Naive thymus-derived CD4-positive, alpha-beta T cell (primary cell): ENCODE measurements at regions not wholly inside any gene's neighbourhood (a gene's known extent, or its start where the extent isn't known, plus 50 kb on each side); places are given as distances from the start of the nearest gene placed in this dataset.

Source experiments
- ATAC-seq: fragments of 150-1000 bp; cut with Tn5 transposase; 2 replicates; pipeline ENCODE4 v1.10.0; 2021; ENCODE audit warnings: mild to moderate bottlenecking, moderate library complexity
- CTCF ChIA-PET: fragments of 350-600 bp; sonication (Branson Sonifier 250); formaldehyde crosslinking; loops from one replicate; lab custom pipeline; 2021; ENCODE audit warnings: antibody characterized with exemption; lab: Charles Lee
- POLR2A ChIA-PET: fragments of 350-600 bp; sonication (Branson Sonifier 250); formaldehyde crosslinking; loops from one replicate; lab custom pipeline; 2021; ENCODE audit warnings: antibody characterized with exemption, inconsistent platforms; lab: Charles Lee
- DNase-seq, 9 donors: peaks; one replicate each; pipeline versions ENCODE4 v3.0.0 to v3.0.0-alpha.2; 2020 to 2022; ENCODE audit warnings: mixed read lengths in 1 of 9
- H3K27ac ChIP-seq: one replicate; pipeline ENCODE4 v1.7.0; 2013; ENCODE audit warnings: mild to moderate bottlenecking, low read depth, low read length, moderate library complexity
- H3K27me3 ChIP-seq, 2 donors: one replicate each; pipeline ENCODE4 v1.7.0; 2013; ENCODE audit warnings: low read length in 2 of 2, mild to moderate bottlenecking in 2 of 2, moderate library complexity in 2 of 2; ENCODE audit not compliant: control insufficient read depth in 2 of 2, insufficient read depth in 2 of 2
- H3K36me3 ChIP-seq, 3 experiments: 1 replicate in 2 of 3; 2 replicates in 1 of 3; pipeline ENCODE4 v1.7.0; 2013; ENCODE audit warnings: low read length in 3 of 3, mild to moderate bottlenecking in 3 of 3, moderate library complexity in 1 of 3; ENCODE audit not compliant: insufficient read depth in 3 of 3, control insufficient read depth in 2 of 3
- H3K4me1 ChIP-seq, 2 donors: one replicate each; pipeline ENCODE4 v1.7.0; 2013; ENCODE audit warnings: low read length in 2 of 2, mild to moderate bottlenecking in 2 of 2, moderate library complexity in 1 of 2; ENCODE audit not compliant: control insufficient read depth in 2 of 2, insufficient read depth in 2 of 2
- H3K4me3 ChIP-seq: 2 replicates; pipeline ENCODE4 v1.7.0; 2013; ENCODE audit warnings: mild to moderate bottlenecking, low read length
- H3K9me3 ChIP-seq, 3 experiments: 1 replicate in 2 of 3; 2 replicates in 1 of 3; pipeline ENCODE4 v1.7.0; 2013; ENCODE audit warnings: low read length in 3 of 3; ENCODE audit not compliant: control insufficient read depth in 2 of 3
- H3K27ac Mint-ChIP-seq, 9 donors: one replicate each; pipeline ENCODE4 v1.8.0; 2020 to 2022; ENCODE audit warnings: mixed read lengths in 9 of 9, mild to moderate bottlenecking in 8 of 9, moderate library complexity in 5 of 9, inconsistent platforms in 2 of 9
- H3K27me3 Mint-ChIP-seq, 5 donors: one replicate each; pipeline ENCODE4 v1.8.0; 2021 to 2022; ENCODE audit warnings: mixed read lengths in 5 of 5, mild to moderate bottlenecking in 1 of 5
- H3K36me3 Mint-ChIP-seq, 5 donors: one replicate each; pipeline ENCODE4 v1.8.0; 2020 to 2022; ENCODE audit warnings: mixed read lengths in 5 of 5, mild to moderate bottlenecking in 3 of 5, inconsistent platforms in 1 of 5
- H3K4me1 Mint-ChIP-seq, 7 donors: one replicate each; pipeline ENCODE4 v1.8.0; 2020 to 2022; ENCODE audit warnings: mixed read lengths in 7 of 7, mild to moderate bottlenecking in 3 of 7, inconsistent platforms in 1 of 7
- H3K4me3 Mint-ChIP-seq, 10 donors: one replicate each; pipeline ENCODE4 v1.8.0; 2020 to 2022; ENCODE audit warnings: mild to moderate bottlenecking in 10 of 10, mixed read lengths in 10 of 10, moderate library complexity in 6 of 10, inconsistent platforms in 2 of 10
- H3K9me3 Mint-ChIP-seq, 11 donors: one replicate each; pipeline ENCODE4 v1.8.0; 2020 to 2022; ENCODE audit warnings: mixed read lengths in 11 of 11, mild to moderate bottlenecking in 4 of 11, inconsistent platforms in 1 of 11, moderate library complexity in 1 of 11
- intact Hi-C, 2 donors: fragments of 100-400 bp; cut with micrococcal nuclease; formaldehyde crosslinking; loops; one replicate each; pipeline ENCODE4 v1.15.1; 2023

DNA sequence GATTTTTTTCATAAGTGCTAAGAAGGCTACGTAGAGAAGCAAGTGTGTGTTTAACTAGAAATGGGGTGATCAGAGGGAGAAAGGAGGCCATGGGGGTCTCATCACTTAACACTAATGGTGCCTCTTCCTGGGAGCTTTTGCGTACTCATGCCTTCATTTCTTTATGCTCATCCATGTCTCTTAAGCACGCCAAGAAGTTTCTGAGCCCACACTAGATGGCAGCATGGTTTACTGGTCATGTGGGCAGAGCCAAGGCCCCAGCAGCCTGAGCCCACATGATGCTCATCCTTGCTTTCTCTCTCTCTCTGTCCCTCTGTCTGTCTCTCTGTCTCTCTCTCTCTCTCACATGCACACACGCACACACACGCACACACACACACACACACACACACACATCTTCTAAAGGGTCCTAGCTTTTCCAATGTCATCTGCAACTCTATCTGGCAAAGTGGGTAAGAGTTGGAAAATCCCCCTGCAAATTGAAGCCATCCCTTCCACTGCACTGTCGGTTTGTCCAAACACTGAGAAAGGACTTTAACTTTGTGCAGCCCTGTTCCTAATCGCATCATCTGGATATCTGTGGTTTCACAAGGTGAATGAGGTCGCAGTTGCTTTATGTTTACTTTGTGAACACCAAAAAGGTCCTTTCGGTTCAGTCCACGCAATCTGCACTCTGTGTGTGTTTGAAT, 137.1 kb upstream of the CCDC68 start:
- Mint-ChIP-seq H3K27me3 (peaks cover 0 to 4% (median 0%) of the 10 kb centered on the region in 5 donors), H3K9me3 (peaks cover 0 to 9% (median 0%) of the 10 kb centered on the region in 11 donors), H3K4me3 (no peak overlapping the region), H3K27ac (no peak overlapping the region), H3K4me1 (no peaks in the 10 kb centered on the region), H3K36me3 (no peaks in the 10 kb centered on the region)
- ATAC-seq (no peak), DNase-seq (no peak)
- Histone ChIP-seq H3K36me3 (no peaks in the 10 kb centered on the region), H3K4me1 (no peaks in the 10 kb centered on the region), H3K9me3 (no peaks in the 10 kb centered on the region), H3K4me3 (no peak overlapping the region), H3K27ac (no peak overlapping the region), H3K27me3 (no peaks in the 10 kb centered on the region)
- CTCF ChIA-PET, result interaction anchor here (0.6 kb wide), 1 partner anchor 99 kb away, joined by 5 read pairs; no protein-coding TSS in a partner anchor
- POLR2A ChIA-PET, result no interaction called here
- intact Hi-C loops, result no loop called here

GRCh38 chr18:55095584-55095983, 136.3 kb upstream of the CCDC68 start:
- ChIA-PET POLR2A (no interaction called here), CTCF (no interaction called here)
- H3K36me3 Mint-ChIP-seq, result no peaks in the 10 kb centered on the region
- H3K4me3 ChIP-seq, result no peak overlapping the region
- no peak overlapping the region for H3K27ac Mint-ChIP-seq
- no peaks in the 10 kb centered on the region for H3K4me1 Mint-ChIP-seq
- H3K4me3 Mint-ChIP-seq, result no peak overlapping the region
- no peak for ATAC-seq
- DNase-seq, result no peak
- H3K27me3 ChIP-seq, result no peaks in the 10 kb centered on the region
- no peaks in the 10 kb centered on the region for H3K4me1 ChIP-seq
- peaks cover 0 to 9% (median 0%) of the 10 kb centered on the region in 11 donors for H3K9me3 Mint-ChIP-seq
- no peaks in the 10 kb centered on the region for H3K36me3 ChIP-seq
- intact Hi-C loops, result no loop called here
- no peaks in the 10 kb centered on the region for H3K9me3 ChIP-seq
- H3K27me3 Mint-ChIP-seq, result peaks cover 0 to 4% (median 0%) of the 10 kb centered on the region in 5 donors
- H3K27ac ChIP-seq, result no peak overlapping the region

DNA sequence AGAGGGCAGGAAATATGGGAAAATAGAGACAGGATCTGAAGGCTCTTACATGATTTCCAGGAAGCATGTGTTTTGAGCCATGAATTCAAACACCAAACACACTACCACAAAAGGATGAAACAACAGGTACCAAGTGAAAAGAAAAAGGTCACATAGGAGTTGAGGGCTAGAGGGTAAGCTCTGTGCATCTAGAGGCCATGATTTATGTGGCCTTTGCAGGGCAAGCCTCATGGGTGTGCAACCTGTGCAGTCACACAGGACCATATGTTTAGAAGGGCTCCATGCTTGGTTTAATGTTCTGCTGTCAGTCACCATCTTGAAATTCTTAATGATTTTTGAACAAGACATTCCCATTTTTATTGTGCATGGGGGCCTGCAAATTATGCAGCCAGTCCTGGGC, 134.5 kb upstream of the CCDC68 start:
- DNase-seq, result no peak

DNA sequence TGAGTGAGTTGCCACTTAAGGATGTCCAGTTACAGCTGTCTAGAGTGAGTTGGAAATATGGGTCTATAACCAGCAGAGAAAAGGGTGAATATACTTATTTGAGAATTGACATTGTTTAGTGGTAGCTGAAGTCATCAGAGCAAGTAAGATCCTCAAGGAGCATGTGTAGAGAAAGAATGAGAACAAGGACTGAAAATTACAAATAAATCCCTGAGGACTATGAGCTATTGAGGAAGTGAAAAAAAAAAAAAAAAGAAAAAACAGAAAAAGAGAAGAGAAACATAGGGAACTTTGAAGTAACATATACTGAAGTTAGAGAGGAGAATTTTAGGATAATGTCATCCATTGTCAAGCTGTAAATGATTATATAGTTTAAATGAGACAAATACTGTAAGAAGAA, 134.0 kb upstream of the CCDC68 start:
- no peak overlapping the region for H3K4me3 Mint-ChIP-seq
- POLR2A ChIA-PET, result no interaction called here
- DNase-seq (no peak), ATAC-seq (no peak)
- no peaks in the 10 kb centered on the region for H3K36me3 Mint-ChIP-seq
- Histone ChIP-seq H3K36me3 (no peaks in the 10 kb centered on the region), H3K27ac (no peak overlapping the region), H3K27me3 (no peaks in the 10 kb centered on the region), H3K4me3 (no peak overlapping the region), H3K4me1 (no peaks in the 10 kb centered on the region), H3K9me3 (no peaks in the 10 kb centered on the region)
- H3K27ac Mint-ChIP-seq, result no peak overlapping the region
- intact Hi-C loops, result no loop called here
- H3K27me3 Mint-ChIP-seq, result peaks cover 0 to 4% (median 0%) of the 10 kb centered on the region in 5 donors
- peaks cover 0 to 7% (median 0%) of the 10 kb centered on the region in 11 donors for H3K9me3 Mint-ChIP-seq
- no peaks in the 10 kb centered on the region for H3K4me1 Mint-ChIP-seq
- CTCF ChIA-PET, result no interaction called here

More for the DNA sequence above, 134.5 kb upstream of the CCDC68 start:
- Mint-ChIP-seq H3K27me3 (peaks cover 0 to 4% (median 0%) of the 10 kb centered on the region in 5 donors), H3K4me1 (no peaks in the 10 kb centered on the region), H3K9me3 (peaks cover 0 to 7% (median 0%) of the 10 kb centered on the region in 11 donors), H3K27ac (no peak overlapping the region), H3K4me3 (no peak overlapping the region), H3K36me3 (no peaks in the 10 kb centered on the region)
- H3K36me3 ChIP-seq, result no peaks in the 10 kb centered on the region
- no peak for ATAC-seq
- H3K9me3 ChIP-seq, result no peaks in the 10 kb centered on the region
- no peaks in the 10 kb centered on the region for H3K27me3 ChIP-seq
- H3K4me1 ChIP-seq, result no peaks in the 10 kb centered on the region
- intact Hi-C loops, result no loop called here
- no peak overlapping the region for H3K27ac ChIP-seq
- H3K4me3 ChIP-seq, result no peak overlapping the region
- CTCF ChIA-PET, result no interaction called here
- POLR2A ChIA-PET, result no interaction called here

GRCh38 chr18:55092166-55092565, 132.9 kb upstream of the CCDC68 start:
- intact Hi-C loops, result no loop called here
- no peak overlapping the region for H3K27ac Mint-ChIP-seq
- H3K9me3 ChIP-seq, result no peaks in the 10 kb centered on the region
- H3K36me3 ChIP-seq, result no peaks in the 10 kb centered on the region
- no peak for ATAC-seq
- no peaks in the 10 kb centered on the region for H3K36me3 Mint-ChIP-seq
- H3K27me3 ChIP-seq, result no peaks in the 10 kb centered on the region
- no peaks in the 10 kb centered on the region for H3K4me1 ChIP-seq
- H3K4me3 Mint-ChIP-seq, result no peak overlapping the region
- no peak for DNase-seq
- H3K9me3 Mint-ChIP-seq, result peaks cover 0 to 7% (median 0%) of the 10 kb centered on the region in 11 donors
- no peaks in the 10 kb centered on the region for H3K4me1 Mint-ChIP-seq
- H3K27ac ChIP-seq, result no peak overlapping the region
- CTCF ChIA-PET, result no interaction called here
- POLR2A ChIA-PET, result no interaction called here
- H3K4me3 ChIP-seq, result no peak overlapping the region
- peaks cover 0 to 4% (median 0%) of the 10 kb centered on the region in 5 donors for H3K27me3 Mint-ChIP-seq

GRCh38 chr18:55090564-55091188, 131.4 kb upstream of the CCDC68 start:
- no peak for ATAC-seq
- no peak for DNase-seq
- ChIA-PET POLR2A (no interaction called here), CTCF (no interaction called here)
- Histone ChIP-seq H3K4me1 (no peaks in the 10 kb centered on the region), H3K27me3 (no peaks in the 10 kb centered on the region), H3K9me3 (no peaks in the 10 kb centered on the region), H3K27ac (no peak overlapping the region), H3K36me3 (no peaks in the 10 kb centered on the region), H3K4me3 (no peak overlapping the region)
- Mint-ChIP-seq H3K27ac (no peak overlapping the region), H3K4me3 (no peak overlapping the region), H3K27me3 (peaks cover 0 to 7% (median 0%) of the 10 kb centered on the region in 5 donors), H3K9me3 (peaks cover 0 to 7% (median 0%) of the 10 kb centered on the region in 11 donors), H3K36me3 (no peaks in the 10 kb centered on the region), H3K4me1 (no peaks in the 10 kb centered on the region)
- intact Hi-C loops, result no loop called here

DNA sequence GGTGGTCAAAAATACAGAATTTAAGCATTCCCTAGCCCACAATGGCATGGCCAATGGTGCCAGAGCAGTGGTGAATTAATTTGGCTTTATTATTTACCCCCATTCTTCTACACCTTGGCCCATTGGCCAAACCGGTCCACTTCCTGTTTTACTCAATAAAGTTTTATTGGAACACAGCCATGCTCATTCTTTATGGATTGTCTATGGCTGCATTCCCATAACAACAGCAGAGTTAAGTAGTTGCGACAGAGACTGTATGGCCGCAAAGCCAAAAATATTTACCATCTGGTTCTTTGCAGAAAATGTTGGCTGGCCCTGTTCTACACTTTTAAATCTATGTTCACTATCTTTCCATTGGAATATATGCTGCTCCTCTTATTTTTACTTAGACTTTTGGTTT, 130.3 kb upstream of the CCDC68 start:
- no peak overlapping the region for H3K27ac ChIP-seq
- H3K4me3 ChIP-seq, result no peak overlapping the region
- no peak overlapping the region for H3K27ac Mint-ChIP-seq
- H3K27me3 ChIP-seq, result no peaks in the 10 kb centered on the region
- DNase-seq (no peak), ATAC-seq (no peak)
- no peaks in the 10 kb centered on the region for H3K4me1 ChIP-seq
- no peak overlapping the region for H3K4me3 Mint-ChIP-seq
- H3K27me3 Mint-ChIP-seq, result peaks cover 0 to 7% (median 0%) of the 10 kb centered on the region in 5 donors
- no peaks in the 10 kb centered on the region for H3K4me1 Mint-ChIP-seq
- no peaks in the 10 kb centered on the region for H3K9me3 ChIP-seq
- H3K36me3 ChIP-seq, result no peaks in the 10 kb centered on the region
- ChIA-PET CTCF (no interaction called here), POLR2A (no interaction called here)
- no peaks in the 10 kb centered on the region for H3K36me3 Mint-ChIP-seq
- peaks cover 0 to 7% (median 0%) of the 10 kb centered on the region in 11 donors for H3K9me3 Mint-ChIP-seq
- intact Hi-C loops, result no loop called here
